ENCODE measurements at regions not wholly inside any gene's neighbourhood (a gene's known extent, or its start where the extent isn't known, plus 50 kb on each side); places are given as distances from the start of the nearest gene placed in this dataset.
"Not testable (repeated sequence)": the region's sequence is repeated elsewhere in the genome, so short reads cannot be mapped to it uniquely, and the experiment has no call there.

DNA sequence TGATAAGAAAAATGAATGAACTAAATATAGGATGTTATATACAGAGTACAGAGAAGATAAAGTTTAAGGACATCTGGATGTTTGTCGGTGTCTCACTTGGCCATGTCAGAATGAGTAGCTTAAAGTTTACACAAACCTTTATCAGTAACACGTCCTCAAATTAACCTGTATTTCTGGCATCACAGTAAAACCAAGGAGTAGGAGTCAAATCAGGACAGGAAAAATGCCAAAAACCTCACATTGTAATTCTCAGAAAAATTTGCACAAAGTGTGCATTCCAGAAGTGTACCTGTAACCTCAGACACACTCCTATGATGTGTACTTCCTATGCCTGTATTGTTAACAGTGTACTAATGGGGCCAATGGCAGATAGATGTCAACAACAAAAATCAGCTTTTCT, 139.3 kb downstream of the SMC2 start:
- no peak overlapping the region for H3K4me3 Mint-ChIP-seq
- no peaks in the 10 kb centered on the region for H3K36me3 Mint-ChIP-seq (ENCODE audit: low read depth)
- POLR2A ChIA-PET = no interaction called here
- H3K27ac Mint-ChIP-seq = no peak overlapping the region
- intact Hi-C loops (cut with micrococcal nuclease) = no loop called here
- ATAC-seq (ENCODE audit: low read depth) = no peak
- no peaks in the 10 kb centered on the region for H3K27me3 Mint-ChIP-seq
- H3K4me1 Mint-ChIP-seq = no peaks in the 10 kb centered on the region
- peaks cover 3% of the 10 kb centered on the region for H3K9me3 Mint-ChIP-seq
- CTCF ChIA-PET = no interaction called here
- TF ChIP-seq, protein P1, sequence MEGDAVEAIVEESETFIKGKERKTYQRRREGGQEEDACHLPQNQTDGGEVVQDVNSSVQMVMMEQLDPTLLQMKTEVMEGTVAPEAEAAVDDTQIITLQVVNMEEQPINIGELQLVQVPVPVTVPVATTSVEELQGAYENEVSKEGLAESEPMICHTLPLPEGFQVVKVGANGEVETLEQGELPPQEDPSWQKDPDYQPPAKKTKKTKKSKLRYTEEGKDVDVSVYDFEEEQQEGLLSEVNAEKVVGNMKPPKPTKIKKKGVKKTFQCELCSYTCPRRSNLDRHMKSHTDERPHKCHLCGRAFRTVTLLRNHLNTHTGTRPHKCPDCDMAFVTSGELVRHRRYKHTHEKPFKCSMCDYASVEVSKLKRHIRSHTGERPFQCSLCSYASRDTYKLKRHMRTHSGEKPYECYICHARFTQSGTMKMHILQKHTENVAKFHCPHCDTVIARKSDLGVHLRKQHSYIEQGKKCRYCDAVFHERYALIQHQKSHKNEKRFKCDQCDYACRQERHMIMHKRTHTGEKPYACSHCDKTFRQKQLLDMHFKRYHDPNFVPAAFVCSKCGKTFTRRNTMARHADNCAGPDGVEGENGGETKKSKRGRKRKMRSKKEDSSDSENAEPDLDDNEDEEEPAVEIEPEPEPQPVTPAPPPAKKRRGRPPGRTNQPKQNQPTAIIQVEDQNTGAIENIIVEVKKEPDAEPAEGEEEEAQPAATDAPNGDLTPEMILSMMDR (IDR thresholded peaks at IDR 0.05) = no peak
- no peak for DNase-seq

DNA sequence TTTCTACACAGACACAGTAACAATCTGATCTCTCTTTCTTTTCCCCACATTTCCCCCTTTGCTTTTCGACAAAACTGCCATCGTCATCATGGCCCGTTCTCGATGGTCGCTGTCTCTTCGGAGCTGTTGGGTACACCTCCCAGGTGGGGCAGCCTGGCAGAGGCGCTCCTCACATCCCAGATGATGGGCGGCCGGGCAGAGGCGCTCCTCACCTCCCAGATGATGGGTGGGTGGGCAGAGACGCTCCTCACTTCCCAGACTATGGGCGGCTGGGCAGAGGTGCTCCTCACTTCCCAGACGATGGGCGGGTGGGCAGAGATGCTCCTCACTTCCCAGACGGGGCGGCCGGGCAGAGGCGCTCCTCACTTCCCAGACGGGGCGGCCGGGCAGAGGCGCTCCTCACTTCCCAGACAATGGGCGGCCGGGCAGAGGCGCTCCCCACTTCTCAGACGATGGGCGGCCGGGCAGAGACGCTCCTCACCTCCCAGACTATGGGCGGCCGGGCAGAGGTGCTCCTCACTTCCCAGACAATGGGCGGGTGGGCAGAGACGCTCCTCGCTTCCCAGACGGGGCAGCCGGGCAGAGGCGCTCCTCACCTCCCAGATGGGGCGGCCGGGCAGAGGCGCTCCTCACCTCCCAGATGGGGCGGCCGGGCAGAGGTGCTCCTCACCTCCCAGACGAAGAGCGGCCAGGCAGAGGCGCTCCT, 140.7 kb downstream of the SMC2 start:
- POLR2A ChIA-PET; H3K4me1 Mint-ChIP-seq; CTCF ChIA-PET; DNase-seq; H3K36me3 Mint-ChIP-seq (ENCODE audit: low read depth); H3K27ac Mint-ChIP-seq; H3K9me3 Mint-ChIP-seq; H3K27me3 Mint-ChIP-seq; H3K4me3 Mint-ChIP-seq; ATAC-seq (ENCODE audit: low read depth); intact Hi-C loops (cut with micrococcal nuclease): not testable (repeated sequence)

DNA sequence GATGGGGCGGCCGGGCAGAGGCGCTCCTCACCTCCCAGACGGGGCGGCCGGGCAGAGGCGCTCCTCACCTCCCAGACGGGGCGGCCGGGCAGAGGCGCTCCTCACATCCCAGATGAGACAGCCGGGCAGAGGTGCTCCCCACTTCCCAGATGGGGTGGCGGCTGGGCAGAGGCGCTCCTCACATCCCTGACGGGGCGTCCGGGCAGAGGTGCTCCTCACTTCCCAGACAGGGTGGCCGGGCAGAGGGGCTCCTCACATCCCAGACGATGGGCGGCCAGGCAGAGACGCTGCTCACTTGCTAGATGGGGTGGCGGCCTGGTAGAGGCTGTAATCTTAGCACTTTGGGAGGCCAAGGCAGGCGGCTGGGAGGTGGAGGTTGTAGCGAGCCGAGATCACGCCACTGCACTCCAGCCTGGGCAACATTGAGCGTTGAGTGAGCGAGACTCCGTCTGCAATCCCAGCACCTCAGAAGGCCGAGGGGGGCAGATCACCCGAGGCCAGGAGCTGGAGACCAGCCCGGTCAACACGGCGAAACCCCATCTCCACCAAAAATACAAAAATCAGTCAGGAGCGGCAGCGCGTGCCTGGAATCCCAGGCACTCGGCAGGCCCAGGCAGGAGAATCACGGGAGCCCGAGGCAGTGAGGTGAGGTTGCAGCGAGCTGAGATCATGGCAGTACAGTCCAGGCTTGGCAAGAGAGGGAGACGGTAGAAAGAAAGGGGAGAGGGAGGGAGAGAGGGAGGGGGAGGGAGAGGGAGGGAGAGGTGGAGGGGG, 141.4 kb downstream of the SMC2 start:
- H3K4me1 Mint-ChIP-seq; H3K27me3 Mint-ChIP-seq; ATAC-seq (ENCODE audit: low read depth); intact Hi-C loops (cut with micrococcal nuclease); H3K36me3 Mint-ChIP-seq (ENCODE audit: low read depth); DNase-seq; POLR2A ChIA-PET; H3K4me3 Mint-ChIP-seq; CTCF ChIA-PET; H3K27ac Mint-ChIP-seq; H3K9me3 Mint-ChIP-seq: not testable (repeated sequence)

DNA sequence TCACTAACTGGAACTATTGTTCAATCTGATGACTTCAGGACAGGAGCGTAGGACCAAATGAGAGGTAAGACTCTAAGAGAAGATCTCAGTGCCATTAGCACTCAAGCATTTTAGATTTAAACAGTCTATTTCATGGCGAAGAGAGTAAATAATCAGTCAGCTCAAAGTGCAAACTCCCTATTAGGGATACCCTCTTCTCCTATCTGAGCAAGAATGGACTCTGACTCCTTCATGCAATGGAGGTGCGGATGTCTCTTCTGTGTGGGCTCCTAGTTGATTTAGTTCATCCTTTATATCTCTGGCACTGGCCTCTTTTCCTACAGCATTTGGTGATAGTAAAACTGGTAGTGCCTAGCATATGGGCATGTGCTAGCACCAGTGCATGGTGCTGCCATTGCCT, 144.6 kb downstream of the SMC2 start:
- H3K4me3 Mint-ChIP-seq = no peak overlapping the region
- no peak overlapping the region for H3K27ac Mint-ChIP-seq
- peaks cover 3% of the 10 kb centered on the region for H3K9me3 Mint-ChIP-seq
- TF ChIP-seq, protein P1 (IDR thresholded peaks at IDR 0.05) = no peak
- no peak for ATAC-seq (ENCODE audit: low read depth)
- ChIA-PET CTCF (no interaction called here), POLR2A (no interaction called here)
- no peak for DNase-seq
- intact Hi-C loops (cut with micrococcal nuclease) = no loop called here
- no peaks in the 10 kb centered on the region for H3K4me1 Mint-ChIP-seq
- no peaks in the 10 kb centered on the region for H3K27me3 Mint-ChIP-seq
- H3K36me3 Mint-ChIP-seq (ENCODE audit: low read depth) = no peaks in the 10 kb centered on the region

DNA sequence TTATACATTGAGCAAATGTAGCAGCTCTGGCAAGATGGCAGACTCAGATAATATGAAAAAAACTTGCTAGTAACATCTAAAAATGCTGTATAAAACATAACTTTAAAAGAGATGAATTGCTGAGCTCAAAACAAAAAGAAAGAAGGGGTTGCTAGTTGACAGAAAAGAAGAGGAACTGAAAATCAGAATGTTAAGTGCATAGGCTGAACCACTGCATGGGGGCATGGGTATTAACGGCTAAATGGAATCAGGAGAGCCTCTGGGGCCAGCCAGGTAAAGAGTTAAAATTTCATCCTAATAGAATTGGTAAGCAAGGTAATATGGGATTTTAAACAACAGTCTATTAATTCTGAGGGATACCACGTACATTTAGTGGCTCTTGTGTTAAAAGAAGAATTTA, 146.8 kb downstream of the SMC2 start:
- POLR2A ChIA-PET = no interaction called here
- H3K4me3 Mint-ChIP-seq = no peak overlapping the region

DNA sequence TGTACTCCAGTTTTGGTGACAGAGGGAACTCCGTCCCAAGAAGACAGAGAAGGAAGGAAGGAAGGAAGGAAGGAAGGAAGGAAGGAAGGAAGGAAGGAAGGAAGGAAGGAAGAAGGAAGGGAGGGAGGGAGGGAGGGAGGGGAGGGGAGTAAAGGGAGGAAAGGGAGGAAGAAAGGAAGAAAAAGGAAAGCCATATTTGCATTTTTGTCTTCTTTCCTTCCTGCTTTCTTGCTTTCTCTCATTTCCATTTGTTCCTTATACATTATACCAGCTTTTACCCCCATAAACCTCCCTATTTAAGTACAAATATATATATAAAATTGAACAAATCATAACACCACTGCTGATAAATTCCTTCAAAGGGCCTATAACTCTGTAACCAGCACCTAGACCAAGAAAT, 151.8 kb downstream of the SMC2 start:
- no peak for ATAC-seq (ENCODE audit: low read depth)
- Mint-ChIP-seq H3K4me1 (no peaks in the 10 kb centered on the region), H3K27ac (no peak overlapping the region), H3K27me3 (no peaks in the 10 kb centered on the region), H3K36me3 (ENCODE audit: low read depth) (no peaks in the 10 kb centered on the region), H3K9me3 (no peaks in the 10 kb centered on the region), H3K4me3 (no peak overlapping the region)
- intact Hi-C loops (cut with micrococcal nuclease) = no loop called here
- ChIA-PET CTCF (no interaction called here), POLR2A (no interaction called here)
- TF ChIP-seq, protein P1 (IDR thresholded peaks at IDR 0.05) = no peak
- DNase-seq = no peak

More for the DNA sequence above, 146.8 kb downstream of the SMC2 start:
- Mint-ChIP-seq H3K4me1 (no peaks in the 10 kb centered on the region), H3K9me3 (peaks cover 3% of the 10 kb centered on the region), H3K27ac (no peak overlapping the region), H3K27me3 (no peaks in the 10 kb centered on the region), H3K36me3 (ENCODE audit: low read depth) (no peaks in the 10 kb centered on the region)
- TF ChIP-seq, protein P1 (IDR thresholded peaks at IDR 0.05) = no peak
- DNase-seq = no peak
- CTCF ChIA-PET = no interaction called here
- intact Hi-C loops (cut with micrococcal nuclease) = no loop called here
- no peak for ATAC-seq (ENCODE audit: low read depth)
